Activated CD8-positive, alpha-beta T cell treated with anti-CD3 and anti-CD28 coated beads, Interleukin-2, amount 10 ng/mL, durations not matched to agents 7 days and 5 days (primary cell): ENCODE measurements at regions not wholly inside any gene's neighbourhood (a gene's known extent, or its start where the extent isn't known, plus 50 kb on each side); places are given as distances from the start of the nearest gene placed in this dataset.

Experiments used
- ATAC-seq: fragments of 150-1000 bp; cut with Tn5 transposase; one replicate; pipeline ENCODE4 v1.10.0; 2021; ENCODE audit warnings: moderate library complexity
- CTCF ChIA-PET: fragments of 350-600 bp; sonication (Branson Sonifier 250); formaldehyde crosslinking; loops from one replicate; lab custom pipeline; 2021; ENCODE audit warnings: antibody characterized with exemption; lab: Charles Lee
- POLR2A ChIA-PET: fragments of 350-600 bp; sonication (Branson Sonifier 250); formaldehyde crosslinking; loops from one replicate; lab custom pipeline; 2021; ENCODE audit warnings: antibody characterized with exemption; lab: Charles Lee
- DNase-seq: peaks from one replicate; pipeline ENCODE4 v3.0.0-alpha.2; 2020
- H3K27ac Mint-ChIP-seq: one replicate; pipeline ENCODE4 v1.8.0; 2021; ENCODE audit warnings: mild to moderate bottlenecking, mixed read lengths
- H3K27me3 Mint-ChIP-seq: one replicate; pipeline ENCODE4 v1.8.0; 2021; ENCODE audit warnings: low read depth, mixed read lengths
- H3K36me3 Mint-ChIP-seq: one replicate; pipeline ENCODE4 v1.8.0; 2021; ENCODE audit warnings: low read depth, mixed read lengths
- H3K4me1 Mint-ChIP-seq: one replicate; pipeline ENCODE4 v1.8.0; 2021; ENCODE audit warnings: low read depth, mixed read lengths
- H3K4me3 Mint-ChIP-seq: one replicate; pipeline ENCODE4 v1.8.0; 2021; ENCODE audit warnings: mild to moderate bottlenecking, mixed read lengths
- H3K9me3 Mint-ChIP-seq: one replicate; pipeline ENCODE4 v1.8.0; 2022; ENCODE audit warnings: mixed read lengths; ENCODE audit not compliant: insufficient read depth

DNA sequence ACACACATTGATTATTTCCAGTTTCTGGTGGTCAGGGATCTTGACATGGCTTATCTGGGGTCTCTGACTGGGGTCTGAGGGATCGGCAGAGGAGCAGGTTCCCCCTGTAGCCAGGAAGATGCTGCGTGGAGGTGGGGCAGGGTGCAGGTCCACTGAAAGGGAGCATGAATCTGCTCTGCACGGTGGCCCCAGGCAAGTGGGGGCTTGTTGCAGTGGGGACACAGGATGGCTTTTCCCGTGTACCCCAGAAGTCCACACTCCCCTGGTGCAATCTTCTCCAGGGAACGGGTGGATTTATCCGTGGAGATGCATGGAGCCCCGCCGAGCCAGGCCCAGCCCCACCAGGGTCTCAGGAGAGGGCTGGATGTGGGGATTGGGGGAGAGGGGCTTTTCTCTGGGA lies 210.4 kb upstream of the C14orf180 start:
- ATAC-seq: no peak
- CTCF ChIA-PET: no interaction called here
- POLR2A ChIA-PET: no interaction called here
- no peaks in the 10 kb centered on the region for H3K4me1 Mint-ChIP-seq
- no peak overlapping the region for H3K4me3 Mint-ChIP-seq
- no peaks in the 10 kb centered on the region for H3K36me3 Mint-ChIP-seq
- no peak overlapping the region for H3K27ac Mint-ChIP-seq
- DNase-seq: no peak
- H3K27me3 Mint-ChIP-seq: no peaks in the 10 kb centered on the region
- H3K9me3 Mint-ChIP-seq: no peaks in the 10 kb centered on the region

GRCh38 chr14:104370256-104370870 lies 209.2 kb upstream of the C14orf180 start:
- Mint-ChIP-seq H3K27ac (no peak overlapping the region), H3K27me3 (no peaks in the 10 kb centered on the region), H3K4me3 (no peak overlapping the region), H3K4me1 (no peaks in the 10 kb centered on the region), H3K9me3 (no peaks in the 10 kb centered on the region), H3K36me3 (no peaks in the 10 kb centered on the region)
- no peak for DNase-seq
- ChIA-PET CTCF (no interaction called here), POLR2A (no interaction called here)
- no peak for ATAC-seq

GRCh38 chr14:104371031-104371430 lies 208.5 kb upstream of the C14orf180 start:
- no peak for ATAC-seq
- no peak for DNase-seq
- POLR2A ChIA-PET: no interaction called here
- Mint-ChIP-seq H3K27ac (no peak overlapping the region), H3K9me3 (no peaks in the 10 kb centered on the region), H3K4me1 (no peaks in the 10 kb centered on the region), H3K27me3 (no peaks in the 10 kb centered on the region), H3K4me3 (no peak overlapping the region), H3K36me3 (no peaks in the 10 kb centered on the region)
- CTCF ChIA-PET: no interaction called here

DNA sequence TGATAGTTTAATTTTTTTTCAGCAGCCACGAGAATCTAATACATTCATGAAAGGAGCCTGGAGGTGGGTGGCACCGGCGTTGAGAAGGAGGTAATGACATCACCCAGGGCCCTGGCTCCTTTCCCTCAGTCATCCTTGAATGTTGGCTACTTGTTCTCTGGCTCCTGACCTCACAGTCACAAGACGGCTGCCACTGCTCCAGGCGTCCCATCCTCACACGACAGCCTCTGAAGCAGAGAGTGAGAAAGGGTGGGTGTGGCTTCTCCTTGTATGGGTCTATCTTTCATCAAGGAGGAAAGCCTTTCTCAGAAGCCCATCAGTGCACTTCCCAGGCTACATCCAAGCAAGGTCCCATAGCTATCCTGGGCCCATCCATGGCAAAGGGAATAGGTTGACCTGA lies 207.6 kb upstream of the C14orf180 start:
- H3K9me3 Mint-ChIP-seq: no peaks in the 10 kb centered on the region
- POLR2A ChIA-PET: no interaction called here
- CTCF ChIA-PET: no interaction called here
- H3K36me3 Mint-ChIP-seq: no peaks in the 10 kb centered on the region
- H3K27me3 Mint-ChIP-seq: no peaks in the 10 kb centered on the region
- ATAC-seq (no peak), DNase-seq (no peak)
- no peaks in the 10 kb centered on the region for H3K4me1 Mint-ChIP-seq
- H3K4me3 Mint-ChIP-seq: no peak overlapping the region
- no peak overlapping the region for H3K27ac Mint-ChIP-seq

DNA sequence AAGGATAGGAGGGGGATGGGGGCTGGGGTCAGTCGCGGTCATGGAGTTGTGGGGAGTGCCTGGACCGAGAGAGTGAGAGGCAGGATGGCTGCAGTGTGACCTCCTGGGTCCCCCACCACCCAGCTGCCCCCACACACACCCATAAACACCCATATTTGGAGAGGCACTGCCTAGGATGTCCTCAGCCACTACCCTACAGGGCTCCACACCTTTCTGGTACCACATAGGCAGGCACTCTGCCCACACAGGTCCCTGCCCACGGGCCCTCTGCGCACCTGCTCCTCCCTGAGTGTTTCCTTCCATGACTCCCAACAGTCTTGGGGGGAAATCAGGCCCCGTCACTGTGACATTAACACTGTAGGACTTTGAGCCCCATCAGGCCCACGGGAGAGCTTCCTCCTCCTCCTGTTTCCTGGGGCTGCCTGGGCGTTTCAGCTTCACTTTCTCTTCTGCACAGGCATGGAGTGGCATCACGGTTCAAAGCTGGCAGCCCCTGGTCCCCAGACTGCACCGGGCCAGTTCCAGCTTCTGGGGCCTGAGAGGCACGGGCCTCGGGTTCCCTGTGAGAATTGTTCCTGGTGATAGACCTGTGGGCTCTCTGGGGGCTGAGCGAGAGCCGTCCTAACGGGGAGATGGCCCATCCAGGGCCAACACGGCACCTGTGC lies 207.0 kb upstream of the C14orf180 start:
- DNase-seq (no peak), ATAC-seq (no peak)
- H3K36me3 Mint-ChIP-seq: no peaks in the 10 kb centered on the region
- H3K27ac Mint-ChIP-seq: no peak overlapping the region
- H3K9me3 Mint-ChIP-seq: no peaks in the 10 kb centered on the region
- CTCF ChIA-PET: no interaction called here
- POLR2A ChIA-PET: no interaction called here
- no peaks in the 10 kb centered on the region for H3K27me3 Mint-ChIP-seq
- H3K4me3 Mint-ChIP-seq: no peak overlapping the region
- no peaks in the 10 kb centered on the region for H3K4me1 Mint-ChIP-seq

- Mint-ChIP-seq H3K27me3 (no peaks in the 10 kb centered on the region), H3K9me3 (no peaks in the 10 kb centered on the region), H3K4me3 (no peak overlapping the region), H3K36me3 (no peaks in the 10 kb centered on the region), H3K4me1 (no peaks in the 10 kb centered on the region), H3K27ac (no peak overlapping the region)
- no peak for ATAC-seq
- POLR2A ChIA-PET: no interaction called here
- CTCF ChIA-PET: no interaction called here
- DNase-seq: no peak
Measured at GRCh38 chr14:104373055-104373854, 206.3 kb upstream of the C14orf180 start.

DNA sequence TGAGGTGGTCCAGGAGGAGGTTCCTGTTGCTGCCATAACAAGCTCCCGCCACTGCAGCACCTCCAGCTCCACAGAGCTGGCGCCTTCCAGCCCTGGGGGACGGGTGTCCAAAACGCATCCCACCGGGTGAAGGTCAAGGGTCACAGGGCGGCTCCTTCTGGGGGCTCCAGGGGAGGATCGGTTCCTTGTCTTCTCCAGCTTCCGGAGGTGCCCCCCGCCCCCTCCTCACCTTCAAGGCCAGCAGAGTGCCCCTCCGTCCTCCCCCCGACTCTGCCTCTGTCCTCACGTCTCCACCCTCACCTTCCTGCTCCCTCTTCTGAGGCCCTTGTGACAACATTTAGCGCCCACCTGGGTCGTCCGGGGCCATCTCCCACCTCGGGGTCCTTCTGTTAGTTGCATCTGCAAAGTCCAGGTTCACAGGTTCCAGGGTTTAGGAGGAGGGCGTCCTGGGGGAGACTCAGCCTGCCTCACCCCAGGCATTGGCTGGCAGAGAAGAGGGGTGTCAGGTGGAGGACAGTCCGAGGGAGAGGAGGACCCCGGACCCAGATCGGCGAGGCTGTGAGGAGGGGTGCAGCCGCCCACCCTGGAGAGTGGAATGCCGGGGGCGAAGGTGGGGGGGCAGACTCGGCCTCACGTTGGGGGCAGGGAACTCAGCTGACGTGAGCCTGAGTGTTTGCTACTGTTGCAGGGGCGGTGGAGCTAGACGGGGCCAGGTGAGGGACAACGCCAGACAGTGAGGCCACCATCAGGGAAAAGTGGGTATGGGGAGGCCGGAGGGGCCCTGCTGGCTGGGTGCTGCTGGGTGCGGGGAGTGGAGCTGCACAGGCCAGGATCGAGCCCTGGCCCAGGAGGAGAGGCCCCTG lies 205.5 kb upstream of the C14orf180 start:
- POLR2A ChIA-PET: no interaction called here
- ATAC-seq: peak; percentile 28
- no peak for DNase-seq
- no peak overlapping the region for H3K4me3 Mint-ChIP-seq
- H3K27ac Mint-ChIP-seq: no peak overlapping the region
- H3K36me3 Mint-ChIP-seq: no peaks in the 10 kb centered on the region
- H3K27me3 Mint-ChIP-seq: peaks cover 4% of the 10 kb centered on the region
- no peaks in the 10 kb centered on the region for H3K4me1 Mint-ChIP-seq
- H3K9me3 Mint-ChIP-seq: no peaks in the 10 kb centered on the region
- CTCF ChIA-PET: no interaction called here

GRCh38 chr14:104374718-104375080 lies 204.9 kb upstream of the C14orf180 start:
- H3K27ac Mint-ChIP-seq: no peak overlapping the region
- DNase-seq (no peak), ATAC-seq (no peak)
- ChIA-PET POLR2A (interaction anchor here (0.6 kb wide), 1 partner anchor 14 kb away, joined by 3 read pairs; no protein-coding TSS in a partner anchor), CTCF (no interaction called here)
- no peak overlapping the region for H3K4me3 Mint-ChIP-seq
- H3K27me3 Mint-ChIP-seq: peaks cover 9% of the 10 kb centered on the region
- no peaks in the 10 kb centered on the region for H3K9me3 Mint-ChIP-seq
- H3K36me3 Mint-ChIP-seq: peaks cover 2% of the 10 kb centered on the region
- no peaks in the 10 kb centered on the region for H3K4me1 Mint-ChIP-seq

DNA sequence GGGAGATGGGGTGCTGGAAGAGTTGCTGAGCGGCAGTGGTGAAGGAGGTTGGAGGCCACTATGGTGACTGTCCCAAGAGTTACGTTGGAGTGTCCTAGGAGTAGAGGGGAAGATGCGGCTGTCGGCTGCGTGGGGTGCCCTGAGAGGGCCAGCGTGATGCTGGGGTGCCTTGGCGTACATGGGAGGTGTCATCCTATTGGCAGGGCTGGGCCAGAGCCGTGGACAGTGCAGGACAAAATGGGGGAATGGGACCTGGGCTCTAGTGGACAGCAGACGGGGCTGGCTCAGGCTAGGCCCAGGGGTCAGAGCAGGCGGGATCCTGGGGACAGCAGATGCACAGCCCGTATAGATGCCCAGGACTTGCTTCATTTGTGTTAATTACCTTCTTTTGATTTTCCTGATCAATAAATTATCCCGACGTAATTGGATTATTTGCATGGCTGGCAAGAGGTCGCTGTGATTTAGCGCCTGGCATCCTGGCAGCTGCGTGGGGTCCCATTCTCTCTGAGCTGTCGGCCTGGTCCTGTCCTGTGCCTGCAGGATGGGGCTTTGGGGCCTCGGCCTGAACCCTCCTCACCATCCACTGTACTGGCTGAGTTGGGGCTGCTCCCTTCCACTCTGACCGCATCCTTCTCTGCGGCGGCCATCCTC lies 203.9 kb upstream of the C14orf180 start:
- no peaks in the 10 kb centered on the region for H3K4me1 Mint-ChIP-seq
- no peak overlapping the region for H3K4me3 Mint-ChIP-seq
- no peak overlapping the region for H3K27ac Mint-ChIP-seq
- no peaks in the 10 kb centered on the region for H3K9me3 Mint-ChIP-seq
- peaks cover 9% of the 10 kb centered on the region for H3K27me3 Mint-ChIP-seq
- ChIA-PET POLR2A (interaction anchor here (0.6 kb wide), 1 partner anchor 15 kb away, joined by 3 read pairs; no protein-coding TSS in a partner anchor), CTCF (no interaction called here)
- peaks cover 2% of the 10 kb centered on the region for H3K36me3 Mint-ChIP-seq
- DNase-seq (no peak), ATAC-seq (no peak)

DNA sequence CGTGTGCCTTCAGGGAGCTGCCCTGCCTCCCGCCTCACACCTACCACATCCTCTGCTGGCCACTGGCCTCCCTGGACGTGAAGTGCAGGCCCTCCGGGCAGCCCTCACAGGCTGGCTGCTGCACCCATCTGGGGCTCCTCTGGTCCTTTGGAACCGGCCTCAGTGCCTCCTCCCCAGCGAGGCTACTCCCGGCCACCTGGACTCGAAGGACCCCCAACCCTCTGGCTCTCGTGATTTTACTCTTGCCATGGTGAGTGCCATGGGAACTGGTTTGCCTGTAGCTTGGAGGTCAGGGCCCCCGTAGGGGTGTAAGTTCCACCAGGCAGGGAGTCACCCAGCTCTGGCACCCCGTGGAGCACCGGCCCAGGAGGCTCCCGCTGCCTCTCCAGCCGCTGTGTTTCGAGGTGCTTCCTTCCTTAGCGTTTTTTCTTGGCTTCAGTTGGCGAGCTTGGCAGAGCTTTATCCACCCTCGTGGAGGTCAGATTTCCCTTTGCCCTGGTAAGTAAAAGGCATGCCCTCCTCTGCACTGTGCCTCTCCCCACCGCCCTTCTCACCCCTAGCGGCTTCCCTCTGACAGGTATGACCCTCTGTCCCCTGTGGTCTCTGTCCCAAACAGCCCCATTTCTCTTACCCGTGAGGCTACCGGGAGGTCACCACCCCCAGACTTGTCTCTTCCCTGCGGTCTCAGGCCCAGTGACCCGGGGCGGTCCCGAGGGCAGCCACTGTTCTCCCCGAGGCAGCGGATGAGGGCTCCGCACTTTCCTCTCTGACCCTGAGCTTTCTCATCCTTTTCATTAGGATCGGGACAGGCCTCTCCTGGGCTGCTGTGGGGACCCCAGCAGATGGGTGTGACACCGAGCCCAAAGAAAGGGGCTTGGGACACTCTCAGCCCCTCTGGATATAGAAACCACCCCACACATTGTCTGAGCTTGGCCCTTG lies 203.1 kb upstream of the C14orf180 start:
- ChIA-PET CTCF (no interaction called here), POLR2A (no interaction called here)
- H3K4me3 Mint-ChIP-seq: no peak overlapping the region
- DNase-seq (no peak), ATAC-seq (no peak)
- no peak overlapping the region for H3K27ac Mint-ChIP-seq
- peaks cover 11% of the 10 kb centered on the region for H3K27me3 Mint-ChIP-seq
- H3K4me1 Mint-ChIP-seq: no peaks in the 10 kb centered on the region
- peaks cover 2% of the 10 kb centered on the region for H3K36me3 Mint-ChIP-seq
- H3K9me3 Mint-ChIP-seq: peaks cover 5% of the 10 kb centered on the region
